Tibial nerve (tissue), 4 donors: ENCODE measurements at regions not wholly inside any gene's neighbourhood (a gene's known extent, or its start where the extent isn't known, plus 50 kb on each side); places are given as distances from the start of the nearest gene placed in this dataset.

ENCODE experiments used
- DNase-seq, 2 donors: peaks; one replicate each; pipeline ENCODE4 v3.0.0-alpha.2; 2019; ENCODE audit warnings: low spot score in 2 of 2
- H3K27ac ChIP-seq, 4 donors: fragments of 200-600 bp; sonication (generic) in 3 of 4; one replicate each; pipeline ENCODE4 v1.5.1; 2017 to 2019; ENCODE audit warnings: mild to moderate bottlenecking in 1 of 4
- H3K27me3 ChIP-seq, 2 donors: fragments of 200-600 bp; sonication (generic) in 1 of 2; one replicate each; pipeline versions ENCODE4 v1.5.1 to v1.6.0; 2017 to 2019
- H3K36me3 ChIP-seq, 3 donors: fragments of 200-600 bp; sonication (generic); one replicate each; pipeline ENCODE4 v1.5.1; 2018 to 2019
- H3K4me1 ChIP-seq, 4 donors: fragments of 200-600 bp; sonication (generic) in 3 of 4; one replicate each; pipeline ENCODE4 v1.5.1; 2017 to 2019
- H3K4me3 ChIP-seq, 4 donors: fragments of 200-600 bp; sonication (generic) in 3 of 4; one replicate each; pipeline ENCODE4 v1.5.1; 2017 to 2019; ENCODE audit warnings: mild to moderate bottlenecking in 1 of 4, moderate library complexity in 1 of 4
- H3K9me3 ChIP-seq, 4 donors: fragments of 200-600 bp; sonication (generic) in 3 of 4; one replicate each; pipeline ENCODE4 v1.5.1; 2017 to 2019
- CTCF ChIP-seq, 5 experiments: fragments of 200-600 bp in 3 of 5; fragments of 450-650 bp in 2 of 5; sonication (generic) in 3 of 5; IDR thresholded peaks; one replicate each; pipeline ENCODE4 v1.5.1; 2016 to 2019; ENCODE audit warnings: antibody characterized with exemption in 5 of 5, mild to moderate bottlenecking in 3 of 5, moderate library complexity in 2 of 5
- EP300 ChIP-seq, 2 donors: sonication (generic); formaldehyde crosslinking; IDR thresholded peaks; one replicate each; pipeline ENCODE4 v1.6.1; 2017; ENCODE audit warnings: antibody characterized with exemption in 2 of 2, mild to moderate bottlenecking in 1 of 2
- POLR2A ChIP-seq, 2 donors: fragments of 450-650 bp; IDR thresholded peaks; one replicate each; pipeline ENCODE4 v1.6.1; 2017; ENCODE audit warnings: antibody characterized with exemption in 2 of 2, mild to moderate bottlenecking in 2 of 2, moderate library complexity in 2 of 2
- WGBS, 2 donors: methylation state at CpG; one replicate each; pipeline ENCODE4 v1.1.5; 2018; 5-methylcytosine and 5-hydroxymethylcytosine counted together

GRCh38 chr6:156564807-156565149 lies 212.4 kb upstream of the ARID1B start:
- no peaks in the 10 kb centered on the region for H3K27me3 ChIP-seq
- H3K4me1 ChIP-seq = peaks cover 0 to 8% (median 0%) of the 10 kb centered on the region in 4 donors
- 72 to 74% methylated on average over 10 of the region's 10 CpGs for WGBS, 2 donors
- no peaks in the 10 kb centered on the region for H3K36me3 ChIP-seq
- peaks cover 0 to 8% (median 0%) of the 10 kb centered on the region in 4 donors for H3K9me3 ChIP-seq
- DNase-seq = no peak
- no peak for TF ChIP-seq POLR2A (IDR thresholded peaks at IDR 0.05)
- no peak for TF ChIP-seq CTCF (IDR thresholded peaks at IDR 0.05)
- TF ChIP-seq EP300 (IDR thresholded peaks at IDR 0.05) = no peak
- H3K27ac ChIP-seq = no peak overlapping the region
- no peak overlapping the region for H3K4me3 ChIP-seq

DNA sequence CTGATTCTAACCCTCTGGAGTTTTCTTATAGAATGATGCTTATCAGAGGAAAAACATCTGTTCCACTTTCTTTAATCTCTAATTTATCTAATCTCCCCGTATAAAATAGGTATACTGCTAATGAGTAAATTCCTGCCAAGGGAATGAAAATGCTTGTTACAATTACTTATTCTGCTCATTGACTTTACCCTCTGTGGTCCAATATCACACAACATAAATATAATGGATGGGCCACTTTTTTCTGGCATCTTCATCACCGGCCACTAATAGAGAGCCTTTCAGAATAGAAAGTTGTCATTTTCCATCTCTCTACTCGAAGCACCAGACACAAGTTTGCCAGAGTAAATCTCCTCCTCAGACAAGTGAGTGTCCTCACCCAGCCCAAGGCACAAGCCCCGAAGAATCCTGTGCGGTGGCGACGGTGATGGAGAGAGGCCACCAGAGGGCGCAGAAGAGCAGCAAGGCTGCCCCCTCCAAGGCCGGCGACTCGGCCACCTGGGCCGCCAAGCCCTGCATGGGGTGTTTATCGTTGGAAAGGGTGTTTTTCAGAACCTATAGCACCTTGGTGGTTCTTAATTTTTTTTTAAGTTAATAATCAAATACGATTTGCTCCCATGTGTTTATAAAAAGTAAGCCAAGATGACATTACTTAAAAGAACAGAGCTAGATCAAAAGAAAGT lies 212.9 kb upstream of the ARID1B start:
- no peaks in the 10 kb centered on the region for H3K36me3 ChIP-seq
- no peaks in the 10 kb centered on the region for H3K27me3 ChIP-seq
- H3K4me1 ChIP-seq = peaks cover 0 to 8% (median 0%) of the 10 kb centered on the region in 4 donors
- no peak for TF ChIP-seq POLR2A (IDR thresholded peaks at IDR 0.05)
- peak in 1 of 2 donors; percentile 76 for TF ChIP-seq EP300 (IDR thresholded peaks at IDR 0.05)
- TF ChIP-seq CTCF (IDR thresholded peaks at IDR 0.05) = peak; percentile 89 to 94 (median 92)
- 8 to 10% methylated on average over 14 of the region's 14 CpGs for WGBS, 2 donors
- H3K9me3 ChIP-seq = peaks cover 0 to 10% (median 0%) of the 10 kb centered on the region in 4 donors
- H3K4me3 ChIP-seq = no peak overlapping the region
- DNase-seq = peak; percentile 73 to 84
- H3K27ac ChIP-seq = no peak overlapping the region

DNA sequence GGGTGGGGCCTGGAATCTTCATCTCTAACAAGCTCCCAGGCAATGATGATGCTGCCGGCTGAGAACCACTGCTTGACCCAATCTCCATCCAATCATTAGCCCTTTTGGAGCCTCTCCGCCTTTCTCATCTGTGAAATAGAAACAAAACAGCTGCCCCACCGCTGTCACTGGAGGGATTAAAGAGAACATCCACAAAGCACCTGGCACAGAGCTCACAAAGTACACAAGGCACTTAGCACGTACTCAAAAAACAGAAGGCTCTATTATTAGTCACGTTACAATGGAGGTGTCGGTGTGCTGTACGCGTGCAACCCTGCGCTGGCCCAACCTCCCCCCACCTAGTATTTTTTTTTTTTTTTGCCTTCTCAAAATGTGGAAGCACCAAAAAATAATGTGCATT lies 213.5 kb upstream of the ARID1B start:
- TF ChIP-seq EP300 (IDR thresholded peaks at IDR 0.05) (no peak), CTCF (IDR thresholded peaks at IDR 0.05) (no peak), POLR2A (IDR thresholded peaks at IDR 0.05) (no peak)
- 68 to 79% methylated on average over 9 of the region's 9 CpGs for WGBS, 2 donors
- Histone ChIP-seq H3K36me3 (no peaks in the 10 kb centered on the region), H3K4me1 (peaks cover 0 to 8% (median 0%) of the 10 kb centered on the region in 4 donors), H3K9me3 (peaks cover 0 to 10% (median 0%) of the 10 kb centered on the region in 4 donors), H3K27me3 (no peaks in the 10 kb centered on the region), H3K27ac (no peak overlapping the region), H3K4me3 (no peak overlapping the region)
- DNase-seq = no peak

- DNase-seq = no peak
- WGBS, 2 donors = 87 to 89% methylated on average over 6 to 8 of the region's 9 CpGs
These were observed 214.5 kb upstream of the ARID1B start for GRCh38 chr6:156562636-156563035.

More at GRCh38 chr6:156562636-156563035, 214.5 kb upstream of the ARID1B start:
- no peaks in the 10 kb centered on the region for H3K27me3 ChIP-seq
- H3K9me3 ChIP-seq = peaks cover 0 to 10% (median 0%) of the 10 kb centered on the region in 4 donors
- H3K4me3 ChIP-seq = no peak overlapping the region
- H3K27ac ChIP-seq = no peak overlapping the region
- H3K36me3 ChIP-seq = no peaks in the 10 kb centered on the region
- H3K4me1 ChIP-seq = peaks cover 0 to 8% (median 0%) of the 10 kb centered on the region in 4 donors
- TF ChIP-seq POLR2A (IDR thresholded peaks at IDR 0.05) (no peak), CTCF (IDR thresholded peaks at IDR 0.05) (no peak), EP300 (IDR thresholded peaks at IDR 0.05) (no peak)
